ENCODE measurements at regions not wholly inside any gene's neighbourhood (a gene's known extent, or its start where the extent isn't known, plus 50 kb on each side); places are given as distances from the start of the nearest gene placed in this dataset.

GRCh38 chr11:45436966-45437365 lies 150.8 kb upstream of the SYT13 start:
- TF ChIP-seq POLR2A (IDR thresholded peaks at IDR 0.05; ENCODE audit: low read depth, low read length), result no peak
- no peak for TF ChIP-seq POLR2AphosphoS5 (IDR thresholded peaks at IDR 0.05; ENCODE audit: low read depth, low read length)
- TF ChIP-seq TAF1 (IDR thresholded peaks at IDR 0.05; ENCODE audit: low read depth, low read length), result no peak
